ENCODE measurements at regions not wholly inside any gene's neighbourhood (a gene's known extent, or its start where the extent isn't known, plus 50 kb on each side); places are given as distances from the start of the nearest gene placed in this dataset.
A peak's percentile ranks its signal among the peaks of the same experiment; 100 is the strongest.

DNA sequence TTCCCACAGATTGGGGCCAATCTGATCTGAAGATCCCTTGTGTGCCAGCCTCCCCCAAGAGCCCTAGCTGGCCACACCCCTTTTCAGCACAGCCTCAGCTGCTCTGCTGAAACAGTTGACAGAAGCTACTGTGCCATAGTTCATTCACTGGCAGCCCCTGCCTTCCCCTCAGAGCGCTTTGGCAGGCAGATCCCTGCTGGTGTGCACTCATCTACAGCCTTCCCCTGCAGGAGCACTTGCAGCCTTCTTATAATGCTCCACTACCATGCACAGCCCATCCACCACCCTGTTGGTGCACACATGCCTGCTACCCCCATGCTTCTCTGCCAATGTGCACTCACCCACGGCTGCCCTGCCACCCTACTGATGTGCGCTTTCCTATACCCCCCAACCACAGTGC, 471.3 kb downstream of the MTRR start:
- TF ChIP-seq, protein P1, sequence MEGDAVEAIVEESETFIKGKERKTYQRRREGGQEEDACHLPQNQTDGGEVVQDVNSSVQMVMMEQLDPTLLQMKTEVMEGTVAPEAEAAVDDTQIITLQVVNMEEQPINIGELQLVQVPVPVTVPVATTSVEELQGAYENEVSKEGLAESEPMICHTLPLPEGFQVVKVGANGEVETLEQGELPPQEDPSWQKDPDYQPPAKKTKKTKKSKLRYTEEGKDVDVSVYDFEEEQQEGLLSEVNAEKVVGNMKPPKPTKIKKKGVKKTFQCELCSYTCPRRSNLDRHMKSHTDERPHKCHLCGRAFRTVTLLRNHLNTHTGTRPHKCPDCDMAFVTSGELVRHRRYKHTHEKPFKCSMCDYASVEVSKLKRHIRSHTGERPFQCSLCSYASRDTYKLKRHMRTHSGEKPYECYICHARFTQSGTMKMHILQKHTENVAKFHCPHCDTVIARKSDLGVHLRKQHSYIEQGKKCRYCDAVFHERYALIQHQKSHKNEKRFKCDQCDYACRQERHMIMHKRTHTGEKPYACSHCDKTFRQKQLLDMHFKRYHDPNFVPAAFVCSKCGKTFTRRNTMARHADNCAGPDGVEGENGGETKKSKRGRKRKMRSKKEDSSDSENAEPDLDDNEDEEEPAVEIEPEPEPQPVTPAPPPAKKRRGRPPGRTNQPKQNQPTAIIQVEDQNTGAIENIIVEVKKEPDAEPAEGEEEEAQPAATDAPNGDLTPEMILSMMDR (IDR thresholded peaks at IDR 0.05; ENCODE audit: low read length, missing control alignments): no peak
- H3K4me3 ChIP-seq (replicated peaks; ENCODE audit: low read depth, low read length): no peak overlapping the region
- no peak for DNase-seq (ENCODE audit: low read depth)

DNA sequence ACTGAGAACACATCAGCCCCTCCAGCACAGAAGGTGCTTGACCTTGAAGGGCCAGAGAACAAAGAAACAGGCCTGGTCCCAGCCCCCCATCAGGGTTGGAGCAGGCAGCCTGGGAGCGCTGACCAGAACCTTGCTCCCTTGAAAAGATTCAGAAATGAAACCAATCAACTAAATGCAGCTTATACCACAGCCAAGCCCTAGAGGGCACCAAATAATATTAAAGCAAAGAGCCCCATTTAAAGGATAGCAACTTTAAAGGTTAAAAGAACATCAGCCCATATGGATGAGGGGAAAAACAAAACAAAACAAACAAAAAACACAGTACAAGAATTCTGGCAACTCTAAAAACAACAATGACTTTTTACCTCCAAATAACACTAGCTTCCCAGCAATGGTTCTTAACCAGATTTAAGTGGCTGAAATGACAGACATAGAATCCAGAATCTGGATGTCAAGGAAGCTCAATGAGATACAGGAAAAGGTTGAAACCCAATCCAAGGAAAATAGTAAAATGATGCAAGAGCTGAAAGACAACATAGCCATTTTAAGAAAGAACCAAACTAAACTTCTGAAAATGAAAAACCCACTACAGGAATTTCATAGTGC, 471.9 kb downstream of the MTRR start:
- DNase-seq (ENCODE audit: low read depth): peak; percentile 44
- TF ChIP-seq, protein P1 (IDR thresholded peaks at IDR 0.05; ENCODE audit: low read length, missing control alignments): peak; percentile 58
- H3K4me3 ChIP-seq (replicated peaks; ENCODE audit: low read depth, low read length): no peak overlapping the region

GRCh38 chr5:8341406-8341805, 472.5 kb downstream of the MTRR start:
- DNase-seq (ENCODE audit: low read depth): peak; percentile 8
- H3K4me3 ChIP-seq (replicated peaks; ENCODE audit: low read depth, low read length): no peak overlapping the region
- TF ChIP-seq, protein P1 (IDR thresholded peaks at IDR 0.05; ENCODE audit: low read length, missing control alignments): no peak

DNA sequence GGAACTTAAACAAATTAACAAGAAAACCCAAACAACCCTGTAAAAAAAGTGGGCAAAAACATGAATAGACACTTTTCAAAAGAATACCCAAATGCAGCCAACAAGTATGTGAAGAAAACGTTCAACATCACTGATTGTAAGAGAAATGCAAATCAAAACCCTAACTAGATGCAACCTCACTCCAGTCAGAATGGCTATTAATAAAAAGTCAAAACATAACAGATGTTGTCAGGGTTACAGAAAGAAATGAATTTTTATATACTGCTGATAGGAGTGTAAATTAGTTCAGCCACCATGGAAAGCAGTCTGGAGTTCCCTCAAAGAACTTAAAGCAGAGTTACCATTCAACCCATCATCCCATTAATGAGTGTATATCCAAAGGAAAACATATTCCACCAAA, 479.0 kb downstream of the MTRR start:
- TF ChIP-seq, protein P1 (IDR thresholded peaks at IDR 0.05; ENCODE audit: low read length, missing control alignments): no peak
- no peak for DNase-seq (ENCODE audit: low read depth)
- no peak overlapping the region for H3K4me3 ChIP-seq (replicated peaks; ENCODE audit: low read depth, low read length)

- TF ChIP-seq, protein P1 (IDR thresholded peaks at IDR 0.05; ENCODE audit: low read length, missing control alignments): no peak
- no peak for DNase-seq (ENCODE audit: low read depth)
- H3K4me3 ChIP-seq (replicated peaks; ENCODE audit: low read depth, low read length): no peak overlapping the region
Measured at GRCh38 chr5:8349855-8350254, 480.9 kb downstream of the MTRR start.

GRCh38 chr5:8350644-8351339, 481.8 kb downstream of the MTRR start:
- TF ChIP-seq, protein P1 (IDR thresholded peaks at IDR 0.05; ENCODE audit: low read length, missing control alignments): no peak
- no peak overlapping the region for H3K4me3 ChIP-seq (replicated peaks; ENCODE audit: low read depth, low read length)
- DNase-seq (ENCODE audit: low read depth): no peak

DNA sequence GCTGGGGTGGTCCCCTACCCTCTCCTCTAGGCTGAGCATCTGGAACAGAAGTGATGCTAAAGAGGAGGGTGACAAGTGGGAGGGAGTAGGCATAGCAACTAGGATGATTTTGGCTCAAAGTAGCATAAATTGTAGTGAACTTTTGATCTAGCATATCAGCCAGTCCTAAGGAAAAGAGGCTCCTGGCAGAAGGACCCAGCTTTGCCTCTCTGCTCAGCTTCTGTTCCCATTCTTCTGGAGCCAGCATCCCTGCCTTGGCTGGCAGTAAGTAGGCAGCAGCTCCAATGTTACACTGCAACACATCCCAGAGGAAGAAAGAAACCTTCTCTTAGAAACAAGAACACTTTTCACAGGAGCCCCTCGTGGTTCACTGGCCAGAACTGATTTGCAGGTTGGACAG, 487.0 kb downstream of the MTRR start:
- no peak for DNase-seq (ENCODE audit: low read depth)
- no peak overlapping the region for H3K4me3 ChIP-seq (replicated peaks; ENCODE audit: low read depth, low read length)
- TF ChIP-seq, protein P1 (IDR thresholded peaks at IDR 0.05; ENCODE audit: low read length, missing control alignments): no peak

All from fibroblast of pulmonary artery (primary cell).